Stimulated activated CD4-positive, alpha-beta T cell treated with anti-CD3 and anti-CD28 coated beads, Interleukin-2, amount 100 ng/mL, for 24 hours (primary cell): ENCODE measurements at regions not wholly inside any gene's neighbourhood (a gene's known extent, or its start where the extent isn't known, plus 50 kb on each side); places are given as distances from the start of the nearest gene placed in this dataset.

Experiments used
- DNase-seq, 2 donors: peaks; one replicate each; pipeline ENCODE4 v3.0.0-alpha.2; 2020

GRCh38 chr5:20615888-20616563 is 628.0 kb upstream of the CDH18 start:
- DNase-seq: no peak

DNA sequence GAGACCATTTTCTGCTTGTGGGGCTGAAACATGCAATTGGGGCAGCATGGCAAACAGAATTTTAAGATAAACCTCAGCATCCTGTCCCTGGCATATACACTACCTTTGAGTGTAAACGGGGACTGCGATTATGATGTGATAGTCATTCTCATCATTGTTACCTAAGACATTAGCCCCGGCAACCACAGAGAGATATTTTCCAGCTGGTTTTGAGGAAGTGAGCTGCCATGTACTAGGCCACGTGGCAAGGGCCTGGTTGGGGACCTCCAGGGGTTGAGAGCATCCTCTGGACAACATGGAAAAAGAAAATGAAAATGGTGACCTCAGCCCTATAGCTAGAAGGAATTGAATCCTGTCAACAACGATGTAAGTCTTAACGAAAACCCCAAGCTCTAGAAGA is 623.6 kb upstream of the CDH18 start:
- no peak for DNase-seq

GRCh38 chr5:20610681-20611080 is 622.7 kb upstream of the CDH18 start:
- DNase-seq: no peak

GRCh38 chr5:20609126-20609525 is 621.1 kb upstream of the CDH18 start:
- DNase-seq: no peak

GRCh38 chr5:20608567-20608966 is 620.6 kb upstream of the CDH18 start:
- DNase-seq: no peak

DNA sequence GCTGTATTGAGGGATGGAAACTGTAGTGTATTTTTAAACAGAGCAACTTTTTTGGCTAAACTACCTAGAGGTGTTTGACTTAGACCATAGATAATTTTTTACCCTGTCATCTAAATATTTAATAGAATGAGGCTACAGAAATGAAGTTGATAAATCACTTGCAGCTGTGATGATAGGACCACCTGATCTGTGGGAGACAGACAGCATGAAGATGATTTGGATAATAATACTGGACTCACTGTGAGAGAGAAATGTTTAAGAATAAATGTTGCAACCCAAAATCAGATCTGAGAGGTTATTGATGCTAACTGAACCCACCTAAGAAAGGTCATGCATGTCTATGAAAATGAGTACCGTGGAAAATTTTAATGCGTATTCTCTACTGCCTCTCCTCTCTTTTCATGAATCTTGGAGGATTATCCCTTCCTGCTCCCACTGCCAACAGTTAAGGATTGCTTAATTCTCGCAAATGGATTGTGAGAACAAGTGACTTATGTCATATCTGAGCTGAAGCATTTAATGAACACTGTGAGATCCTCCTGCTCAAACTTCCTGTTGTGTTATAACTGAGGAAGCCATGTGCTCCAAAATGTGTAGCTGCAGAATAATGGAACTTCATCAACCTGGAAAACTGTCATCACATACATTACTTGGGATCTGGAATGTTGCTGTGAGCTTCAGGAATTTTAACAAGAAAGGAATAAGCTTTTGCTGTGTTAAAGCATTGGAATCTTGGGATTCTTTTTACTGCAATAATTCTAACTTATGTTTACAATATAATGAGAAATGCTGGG is 617.9 kb upstream of the CDH18 start:
- DNase-seq: no peak

GRCh38 chr5:20604992-20605391 is 617.0 kb upstream of the CDH18 start:
- no peak for DNase-seq

GRCh38 chr5:20601678-20602100 is 613.7 kb upstream of the CDH18 start:
- DNase-seq: no peak

DNA sequence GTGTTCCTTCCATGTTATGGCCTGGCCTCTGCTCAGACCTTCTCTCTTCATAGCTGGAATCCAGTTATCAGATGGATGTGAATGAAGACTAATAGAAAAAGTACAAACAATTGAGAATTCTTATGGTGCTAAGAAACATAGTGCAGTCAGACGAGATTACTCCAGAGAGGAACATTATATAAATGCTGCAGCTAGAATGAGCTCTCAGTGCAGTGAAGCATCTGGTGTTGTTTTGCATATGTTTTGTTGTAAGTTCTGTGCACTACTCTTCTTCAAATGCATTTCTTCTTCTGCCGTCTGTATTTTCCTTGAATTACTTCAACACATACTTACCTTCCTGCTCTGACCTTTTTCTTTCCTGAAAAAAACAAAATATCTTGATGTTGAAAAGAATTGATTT is 602.4 kb upstream of the CDH18 start:
- no peak for DNase-seq

- no peak for DNase-seq
Measured at GRCh38 chr5:20575571-20575970, 587.6 kb upstream of the CDH18 start.

DNA sequence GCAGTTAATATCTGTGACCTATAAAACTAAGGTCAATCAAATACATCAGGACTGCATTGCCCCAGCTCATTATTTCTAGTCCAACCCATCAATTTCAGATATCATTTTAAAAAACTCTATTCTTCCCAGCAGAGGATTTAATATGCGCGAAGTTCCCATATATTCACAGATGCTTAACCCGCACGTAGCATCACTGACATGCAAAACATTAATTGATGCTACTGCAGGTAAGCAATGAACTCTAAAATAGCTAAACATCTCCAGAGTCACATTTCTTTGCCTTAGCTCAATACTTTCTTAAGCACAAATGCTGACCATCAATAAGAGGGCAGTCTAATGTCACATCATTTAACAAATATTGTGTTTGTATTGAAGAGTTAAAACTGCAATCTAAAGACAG is 586.6 kb upstream of the CDH18 start:
- DNase-seq: no peak

GRCh38 chr5:20572614-20573013 is 584.6 kb upstream of the CDH18 start:
- no peak for DNase-seq

DNA sequence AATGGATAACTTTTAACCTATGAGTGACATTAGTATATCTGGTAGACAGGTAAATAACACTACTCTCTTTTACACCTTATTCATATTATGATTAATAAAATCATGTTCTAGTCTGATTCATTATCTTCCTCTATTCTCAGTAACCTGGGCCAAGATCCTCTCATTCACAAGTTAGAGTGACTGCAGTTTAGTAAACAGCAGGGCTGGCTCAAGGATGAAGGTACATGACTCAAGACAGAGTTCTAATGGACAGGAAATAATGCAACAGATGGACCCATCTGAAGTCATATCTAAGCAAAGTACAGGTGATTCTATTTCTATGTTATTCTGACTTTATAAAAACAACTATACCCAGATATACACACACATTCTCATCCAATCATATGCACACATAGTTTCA is 582.5 kb upstream of the CDH18 start:
- no peak for DNase-seq

GRCh38 chr5:20562544-20562943 is 574.5 kb upstream of the CDH18 start:
- DNase-seq: no peak

- no peak for DNase-seq
Measured at GRCh38 chr5:20559845-20560244, 571.8 kb upstream of the CDH18 start.

- no peak for DNase-seq
Measured at GRCh38 chr5:20556115-20556763, 568.2 kb upstream of the CDH18 start.

GRCh38 chr5:20555034-20555433 is 567.0 kb upstream of the CDH18 start:
- DNase-seq: no peak

DNA sequence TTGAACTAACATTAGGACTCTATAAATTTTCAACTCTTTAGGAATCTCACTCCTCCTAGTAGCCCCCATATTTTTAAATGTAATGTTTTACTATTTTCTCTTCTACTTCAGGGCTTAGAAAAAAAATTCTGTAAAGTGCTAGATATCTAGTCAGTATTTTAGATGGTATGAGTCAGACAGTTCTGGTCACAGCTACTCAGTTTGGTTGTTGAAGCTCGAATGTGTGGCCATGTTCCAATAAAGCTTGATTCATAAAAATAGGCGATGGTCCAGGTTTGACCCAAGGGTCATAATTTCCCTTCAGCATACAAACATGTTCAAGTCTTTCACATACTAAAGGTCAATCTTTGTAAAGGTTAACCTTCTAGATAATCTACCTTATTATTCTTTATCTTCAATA is 566.0 kb upstream of the CDH18 start:
- no peak for DNase-seq

DNA sequence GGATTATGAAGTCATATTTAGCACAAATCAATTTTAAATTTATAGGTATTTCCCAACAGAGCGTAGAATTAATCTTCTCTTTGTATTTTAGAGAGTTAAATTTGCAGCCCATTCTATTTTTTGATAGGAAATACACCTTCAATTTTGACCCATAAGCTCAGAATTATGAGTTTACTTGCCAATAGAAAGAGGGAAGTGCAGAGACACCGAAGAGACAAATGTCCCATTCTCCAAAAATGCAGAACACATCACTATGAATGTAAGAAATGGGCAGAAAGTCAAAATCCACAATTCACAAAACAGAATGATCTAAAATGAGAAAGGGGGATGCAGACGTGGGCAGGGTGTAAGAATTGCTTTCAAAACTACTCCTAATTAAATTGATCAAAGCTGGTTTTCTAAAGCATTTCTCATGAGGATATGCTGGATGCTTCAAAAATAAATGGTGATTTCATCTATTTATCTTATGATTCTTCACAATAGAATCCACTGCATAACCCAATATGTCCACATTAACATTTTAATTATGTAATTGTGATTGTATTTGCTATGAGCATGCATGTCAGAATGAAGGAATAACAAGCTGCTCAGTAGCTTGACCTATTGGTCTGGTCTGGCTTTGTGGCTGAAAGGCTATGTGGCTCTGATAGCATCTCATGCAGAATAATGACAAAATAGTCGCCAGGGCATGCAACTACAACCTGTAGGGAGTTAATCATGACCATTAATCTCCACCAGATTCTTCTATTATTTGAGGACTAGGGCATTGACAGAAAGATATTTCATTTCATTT is 550.1 kb upstream of the CDH18 start:
- DNase-seq: no peak

DNA sequence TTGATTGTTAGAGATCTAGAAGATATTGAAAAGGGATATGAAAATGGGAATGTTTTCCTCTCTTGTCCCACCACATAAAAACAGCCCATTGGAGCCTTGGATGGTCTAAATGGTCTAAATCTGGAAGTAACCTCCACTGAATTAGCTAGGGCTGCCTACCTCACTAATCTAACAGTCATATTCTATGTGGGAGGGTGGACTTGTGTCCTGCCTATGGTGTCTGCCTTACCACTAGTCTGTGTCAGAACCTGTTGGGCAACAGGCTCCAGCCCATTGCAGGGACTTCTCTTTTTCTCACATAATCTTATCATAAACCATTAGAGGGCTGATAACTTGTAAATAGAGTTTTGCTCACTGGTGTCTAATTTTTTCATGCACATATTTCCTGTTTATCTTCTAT is 548.8 kb upstream of the CDH18 start:
- DNase-seq: no peak

GRCh38 chr5:20536341-20536740 is 548.3 kb upstream of the CDH18 start:
- DNase-seq: no peak

- no peak for DNase-seq
Measured at GRCh38 chr5:20528471-20528870, 540.5 kb upstream of the CDH18 start.

- DNase-seq: no peak
Measured at GRCh38 chr5:20524991-20525529, 537.1 kb upstream of the CDH18 start.
